Stimulated activated effector memory CD8-positive, alpha-beta T cell treated with anti-CD3 and anti-CD28 coated beads, Interleukin-12 subunit alpha, Interleukin-12 subunit beta, amount 100 ng/mL, for 72 hours (primary cell): ENCODE measurements at regions not wholly inside any gene's neighbourhood (a gene's known extent, or its start where the extent isn't known, plus 50 kb on each side); places are given as distances from the start of the nearest gene placed in this dataset.

Source experiments
- ATAC-seq: fragments of 150-1000 bp; cut with Tn5 transposase; 2 replicates; pipeline ENCODE4 v1.10.0; 2021
- DNase-seq, 2 donors: peaks; one replicate each; pipeline ENCODE4 v3.0.0; 2021 to 2022; ENCODE audit warnings: low spot score in 2 of 2
- H3K27ac Mint-ChIP-seq: one replicate; pipeline ENCODE4 v1.8.0; 2022; ENCODE audit warnings: mild to moderate bottlenecking, mixed read lengths
- H3K36me3 Mint-ChIP-seq: one replicate; pipeline ENCODE4 v1.8.0; 2022; ENCODE audit warnings: mild to moderate bottlenecking, mixed read lengths
- H3K4me1 Mint-ChIP-seq: one replicate; pipeline ENCODE4 v1.8.0; 2022; ENCODE audit warnings: mixed read lengths
- H3K4me3 Mint-ChIP-seq: one replicate; pipeline ENCODE4 v1.8.0; 2022; ENCODE audit warnings: mild to moderate bottlenecking, mixed read lengths
- H3K9me3 Mint-ChIP-seq: one replicate; pipeline ENCODE4 v1.8.0; 2022; ENCODE audit warnings: mixed read lengths

GRCh38 chr16:79312502-79312901 lies 288.0 kb downstream of the MAF start:
- Mint-ChIP-seq H3K4me3 (no peak overlapping the region), H3K27ac (no peak overlapping the region), H3K36me3 (peaks cover 9% of the 10 kb centered on the region), H3K4me1 (peaks cover 52% of the 10 kb centered on the region), H3K9me3 (no peaks in the 10 kb centered on the region)
- DNase-seq (no peak), ATAC-seq (no peak)

DNA sequence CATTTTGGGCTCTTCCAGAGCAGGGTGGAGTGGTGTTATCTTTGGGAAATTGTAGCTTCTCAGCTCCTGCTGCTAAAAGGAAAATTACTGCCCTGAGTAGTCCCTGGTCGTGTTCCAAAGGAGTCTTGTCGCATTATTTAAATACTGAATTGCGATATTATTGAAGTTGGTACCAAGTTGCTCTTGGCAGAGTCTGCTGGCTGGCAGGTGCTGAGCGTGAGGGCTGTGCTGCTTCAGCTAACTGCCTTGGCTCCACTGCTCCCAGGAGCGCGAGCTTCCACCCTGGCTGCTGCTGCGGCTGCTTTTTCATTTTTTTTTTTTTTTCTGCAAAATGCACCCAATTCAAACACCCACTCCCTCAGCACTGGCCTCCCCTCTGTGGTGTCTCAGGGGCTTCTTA lies 289.8 kb downstream of the MAF start:
- peaks cover under 1% of the 10 kb centered on the region for H3K36me3 Mint-ChIP-seq
- no peak for ATAC-seq
- H3K4me3 Mint-ChIP-seq: no peak overlapping the region
- H3K27ac Mint-ChIP-seq: no peak overlapping the region
- H3K9me3 Mint-ChIP-seq: no peaks in the 10 kb centered on the region
- DNase-seq: no peak
- peaks cover 35% of the 10 kb centered on the region for H3K4me1 Mint-ChIP-seq

GRCh38 chr16:79309606-79310005 lies 290.9 kb downstream of the MAF start:
- no peak for DNase-seq
- H3K9me3 Mint-ChIP-seq: no peaks in the 10 kb centered on the region
- peaks cover 29% of the 10 kb centered on the region for H3K4me1 Mint-ChIP-seq
- no peaks in the 10 kb centered on the region for H3K36me3 Mint-ChIP-seq
- no peak overlapping the region for H3K27ac Mint-ChIP-seq
- ATAC-seq: no peak
- H3K4me3 Mint-ChIP-seq: no peak overlapping the region

- DNase-seq (no peak), ATAC-seq (no peak)
- Mint-ChIP-seq H3K27ac (no peak overlapping the region), H3K4me3 (no peak overlapping the region), H3K9me3 (no peaks in the 10 kb centered on the region), H3K4me1 (peaks cover 16% of the 10 kb centered on the region), H3K36me3 (no peaks in the 10 kb centered on the region)
These were observed 293.3 kb downstream of the MAF start for GRCh38 chr16:79307214-79307613.

- no peak for ATAC-seq
- no peak overlapping the region for H3K4me3 Mint-ChIP-seq
- peaks cover 12% of the 10 kb centered on the region for H3K4me1 Mint-ChIP-seq
- no peak overlapping the region for H3K27ac Mint-ChIP-seq
- H3K9me3 Mint-ChIP-seq: no peaks in the 10 kb centered on the region
- no peak for DNase-seq
- no peaks in the 10 kb centered on the region for H3K36me3 Mint-ChIP-seq
These were observed 295.5 kb downstream of the MAF start for GRCh38 chr16:79305074-79305473.

DNA sequence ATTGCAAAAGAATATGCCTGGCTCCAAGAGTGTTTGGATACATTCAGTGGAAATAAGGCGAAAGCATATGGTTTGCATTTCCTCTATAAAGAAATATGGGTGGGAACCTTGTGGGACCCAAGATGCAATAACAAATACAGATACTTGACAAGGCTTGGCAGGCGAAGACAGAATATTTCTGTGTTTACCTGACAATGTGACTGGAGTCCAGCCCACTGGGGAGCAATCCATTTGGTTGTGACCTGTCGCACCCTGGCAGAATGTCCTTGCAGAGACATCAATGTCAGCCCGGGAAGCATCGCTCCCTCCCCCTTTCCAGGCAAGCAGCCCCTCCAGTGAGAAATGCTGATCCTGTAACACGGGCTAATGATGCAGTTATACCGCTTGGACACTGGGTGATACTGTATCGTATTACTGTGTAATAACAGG lies 296.6 kb downstream of the MAF start:
- Mint-ChIP-seq H3K27ac (no peak overlapping the region), H3K9me3 (no peaks in the 10 kb centered on the region), H3K36me3 (no peaks in the 10 kb centered on the region), H3K4me1 (peaks cover 4% of the 10 kb centered on the region), H3K4me3 (no peak overlapping the region)
- DNase-seq: no peak
- ATAC-seq: no peak

DNA sequence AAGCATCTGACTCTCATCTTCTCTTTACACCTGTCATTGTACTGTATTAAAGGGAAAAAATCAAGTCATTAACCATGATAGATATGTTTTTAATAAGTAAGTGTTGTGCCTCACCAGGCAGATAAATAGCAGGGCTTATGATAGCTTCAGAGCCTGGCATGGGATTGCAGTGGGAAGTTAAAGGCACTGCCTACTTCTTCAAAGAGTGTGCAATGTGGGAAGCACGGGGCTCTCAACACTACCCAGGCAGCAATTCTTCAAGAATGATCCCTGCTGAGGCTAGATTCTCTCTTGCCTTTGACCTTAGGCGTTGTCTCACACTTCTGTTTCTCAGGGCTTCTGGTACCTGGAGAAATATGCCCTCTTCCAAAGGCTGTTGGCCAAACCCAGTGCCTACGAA lies 297.3 kb downstream of the MAF start:
- Mint-ChIP-seq H3K27ac (no peak overlapping the region), H3K9me3 (no peaks in the 10 kb centered on the region), H3K36me3 (no peaks in the 10 kb centered on the region), H3K4me1 (peaks cover 4% of the 10 kb centered on the region), H3K4me3 (no peak overlapping the region)
- DNase-seq: no peak
- ATAC-seq: no peak

GRCh38 chr16:79302731-79303130 lies 297.8 kb downstream of the MAF start:
- ATAC-seq (no peak), DNase-seq (no peak)
- Mint-ChIP-seq H3K27ac (no peak overlapping the region), H3K36me3 (no peaks in the 10 kb centered on the region), H3K9me3 (no peaks in the 10 kb centered on the region), H3K4me1 (peaks cover 4% of the 10 kb centered on the region), H3K4me3 (no peak overlapping the region)

DNA sequence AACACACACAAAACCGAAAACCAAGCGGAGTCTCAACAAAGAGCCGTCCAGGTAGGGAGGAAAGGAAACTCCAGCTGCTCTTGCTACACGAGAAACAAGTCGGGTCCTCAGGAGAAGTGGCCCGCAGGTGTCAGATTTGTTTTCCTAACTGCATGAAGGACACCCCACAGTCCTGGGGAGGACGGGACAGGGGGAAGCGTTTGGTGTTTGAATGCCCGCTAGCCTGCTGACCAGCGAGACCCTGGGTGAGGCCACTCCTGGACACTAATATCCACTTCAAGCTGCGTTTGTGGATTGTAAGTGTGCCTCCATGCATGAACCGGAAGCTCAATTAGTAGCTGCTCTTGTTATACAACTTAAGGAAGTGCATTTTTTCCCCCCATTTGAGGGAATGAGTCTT lies 299.5 kb downstream of the MAF start:
- ATAC-seq: no peak
- Mint-ChIP-seq H3K4me1 (peaks cover 11% of the 10 kb centered on the region), H3K9me3 (no peaks in the 10 kb centered on the region), H3K4me3 (no peak overlapping the region), H3K27ac (no peak overlapping the region), H3K36me3 (no peaks in the 10 kb centered on the region)
- DNase-seq: no peak

- H3K9me3 Mint-ChIP-seq: no peaks in the 10 kb centered on the region
- no peak overlapping the region for H3K4me3 Mint-ChIP-seq
- ATAC-seq (no peak), DNase-seq (no peak)
- H3K36me3 Mint-ChIP-seq: no peaks in the 10 kb centered on the region
- peak overlapping the region; percentile 53 for H3K27ac Mint-ChIP-seq
- peaks cover 8% of the 10 kb centered on the region for H3K4me1 Mint-ChIP-seq
These were observed 301.4 kb downstream of the MAF start for GRCh38 chr16:79298894-79299799.

GRCh38 chr16:79298476-79298875 lies 302.1 kb downstream of the MAF start:
- DNase-seq (no peak), ATAC-seq (no peak)
- H3K4me3 Mint-ChIP-seq: no peak overlapping the region
- H3K9me3 Mint-ChIP-seq: no peaks in the 10 kb centered on the region
- H3K36me3 Mint-ChIP-seq: no peaks in the 10 kb centered on the region
- H3K4me1 Mint-ChIP-seq: peaks cover 8% of the 10 kb centered on the region
- no peak overlapping the region for H3K27ac Mint-ChIP-seq

GRCh38 chr16:79297805-79298204 lies 302.7 kb downstream of the MAF start:
- H3K27ac Mint-ChIP-seq: no peak overlapping the region

DNA sequence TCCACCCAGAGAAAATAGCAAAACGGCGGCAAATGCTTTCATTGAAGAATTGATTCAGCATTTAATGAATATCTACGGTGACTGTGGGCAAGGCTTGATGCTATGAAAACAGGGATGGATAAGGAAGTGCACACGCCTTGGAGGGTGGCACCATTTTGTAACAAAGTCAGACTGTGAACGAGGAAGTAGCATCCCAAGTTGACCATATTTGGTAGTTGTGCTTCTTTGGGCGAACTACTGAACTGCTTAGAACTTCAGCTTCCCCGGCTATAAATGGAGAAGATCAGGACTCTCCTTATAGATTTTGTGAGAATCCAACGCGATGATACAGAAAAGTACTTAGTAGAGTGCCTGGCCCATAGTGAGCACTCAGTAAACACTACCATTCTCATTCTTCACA lies 303.2 kb downstream of the MAF start:
- H3K4me1 Mint-ChIP-seq: peaks cover 8% of the 10 kb centered on the region
- no peak overlapping the region for H3K27ac Mint-ChIP-seq
- no peaks in the 10 kb centered on the region for H3K36me3 Mint-ChIP-seq

More at GRCh38 chr16:79297805-79298204, 302.7 kb downstream of the MAF start:
- H3K9me3 Mint-ChIP-seq: no peaks in the 10 kb centered on the region
- H3K36me3 Mint-ChIP-seq: no peaks in the 10 kb centered on the region
- no peak overlapping the region for H3K4me3 Mint-ChIP-seq
- peaks cover 8% of the 10 kb centered on the region for H3K4me1 Mint-ChIP-seq
- DNase-seq (no peak), ATAC-seq (no peak)

GRCh38 chr16:79296491-79296890 lies 304.0 kb downstream of the MAF start:
- no peaks in the 10 kb centered on the region for H3K36me3 Mint-ChIP-seq

More for the DNA sequence above, 303.2 kb downstream of the MAF start:
- DNase-seq (no peak), ATAC-seq (no peak)
- H3K9me3 Mint-ChIP-seq: no peaks in the 10 kb centered on the region
- H3K4me3 Mint-ChIP-seq: no peak overlapping the region

DNA sequence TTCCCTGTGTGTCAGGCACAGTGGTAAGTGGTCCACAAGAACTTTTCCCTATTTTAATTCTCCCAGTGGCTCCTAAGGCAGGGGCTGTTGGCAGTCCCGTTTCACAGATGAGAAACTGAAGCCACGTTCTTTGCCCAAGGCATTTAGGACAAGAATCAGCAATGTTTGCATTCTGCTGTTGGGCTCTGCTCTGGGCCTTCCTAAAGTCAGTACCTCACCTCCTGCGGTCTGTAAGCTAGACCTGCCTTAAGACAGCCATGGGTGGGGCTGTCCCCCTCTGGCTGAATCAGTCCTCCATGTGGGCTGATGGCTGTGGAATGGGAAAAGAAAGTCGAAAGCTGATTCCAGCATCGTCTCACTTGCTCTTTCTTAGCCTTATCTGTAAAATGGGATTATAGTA lies 304.8 kb downstream of the MAF start:
- ATAC-seq: no peak
- DNase-seq: no peak
- H3K4me3 Mint-ChIP-seq: no peak overlapping the region
- H3K9me3 Mint-ChIP-seq: no peaks in the 10 kb centered on the region
- no peak overlapping the region for H3K27ac Mint-ChIP-seq
- no peaks in the 10 kb centered on the region for H3K36me3 Mint-ChIP-seq
- peaks cover 8% of the 10 kb centered on the region for H3K4me1 Mint-ChIP-seq

More at GRCh38 chr16:79296491-79296890, 304.0 kb downstream of the MAF start:
- DNase-seq (no peak), ATAC-seq (no peak)
- H3K9me3 Mint-ChIP-seq: no peaks in the 10 kb centered on the region
- H3K4me1 Mint-ChIP-seq: peaks cover 8% of the 10 kb centered on the region
- H3K4me3 Mint-ChIP-seq: no peak overlapping the region
- H3K27ac Mint-ChIP-seq: no peak overlapping the region

DNA sequence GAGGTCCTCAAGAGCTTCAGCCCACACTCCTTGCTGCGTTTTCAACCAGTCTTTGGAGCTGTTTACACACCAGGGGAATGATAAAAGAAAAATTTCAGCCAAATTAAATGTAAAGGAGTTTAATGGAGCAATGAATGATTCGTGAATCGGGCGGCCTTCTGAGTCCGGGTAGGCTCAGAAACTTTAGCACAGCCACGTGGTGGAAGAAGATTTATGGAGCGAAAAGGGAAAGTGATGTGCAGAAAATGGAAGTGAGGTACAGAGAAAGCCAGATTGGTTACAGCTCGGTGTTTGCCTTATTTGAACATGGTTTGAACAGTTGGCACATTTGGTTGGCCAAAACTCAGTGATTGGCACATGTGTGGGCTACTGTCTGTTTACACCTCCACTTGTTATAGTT lies 305.4 kb downstream of the MAF start:
- H3K4me1 Mint-ChIP-seq: peaks cover 8% of the 10 kb centered on the region
- no peaks in the 10 kb centered on the region for H3K36me3 Mint-ChIP-seq
- no peaks in the 10 kb centered on the region for H3K9me3 Mint-ChIP-seq
- no peak for ATAC-seq
- DNase-seq: no peak
- H3K27ac Mint-ChIP-seq: no peak overlapping the region
- H3K4me3 Mint-ChIP-seq: no peak overlapping the region
